AG08395 (cell line): ENCODE measurements at regions not wholly inside any gene's neighbourhood (a gene's known extent, or its start where the extent isn't known, plus 50 kb on each side); places are given as distances from the start of the nearest gene placed in this dataset.
"Not testable (repeated sequence)": the region's sequence is repeated elsewhere in the genome, so short reads cannot be mapped to it uniquely, and the experiment has no call there.

Experiments
- DNase-seq: peaks from one replicate; pipeline ENCODE4 v3.0.0; 2012; ENCODE audit warnings: mixed read lengths, low spot score

GRCh38 chr7:86008898-86009297, 634.8 kb upstream of the GRM3 start:
- no peak for DNase-seq

GRCh38 chr7:86006909-86007308, 636.8 kb upstream of the GRM3 start:
- DNase-seq = no peak

- DNase-seq = no peak
Observed at GRCh38 chr7:86002858-86003257, 640.9 kb upstream of the GRM3 start.

GRCh38 chr7:85997515-85997914, 646.2 kb upstream of the GRM3 start:
- DNase-seq = no peak

GRCh38 chr7:85995101-85995500, 648.6 kb upstream of the GRM3 start:
- DNase-seq = no peak

GRCh38 chr7:85980740-85981139, 663.0 kb upstream of the GRM3 start:
- no peak for DNase-seq

- DNase-seq = no peak
Observed at GRCh38 chr7:85974176-85974575, 669.5 kb upstream of the GRM3 start.

GRCh38 chr7:85972504-85973141, 671.1 kb upstream of the GRM3 start:
- DNase-seq = no peak

GRCh38 chr7:85954961-85955360, 688.7 kb upstream of the GRM3 start:
- no peak for DNase-seq

- DNase-seq = no peak
Observed at GRCh38 chr7:85950871-85951270, 692.8 kb upstream of the GRM3 start.

GRCh38 chr7:85950418-85950817, 693.3 kb upstream of the GRM3 start:
- no peak for DNase-seq

- no peak for DNase-seq
Observed at GRCh38 chr7:85947767-85948166, 695.9 kb upstream of the GRM3 start.

GRCh38 chr7:85940798-85941197, 702.9 kb upstream of the GRM3 start:
- DNase-seq = no peak

- DNase-seq = no peak
Observed at GRCh38 chr7:85931919-85932318, 711.8 kb upstream of the GRM3 start.

GRCh38 chr7:85928500-85928899, 715.2 kb upstream of the GRM3 start:
- DNase-seq = no peak

- DNase-seq = no peak
Observed at GRCh38 chr7:85927226-85927625, 716.5 kb upstream of the GRM3 start.

GRCh38 chr7:85924062-85924461, 719.6 kb upstream of the GRM3 start:
- no peak for DNase-seq

- no peak for DNase-seq
Observed at GRCh38 chr7:85916016-85916415, 727.7 kb upstream of the GRM3 start.

- no peak for DNase-seq
Observed at GRCh38 chr7:85914437-85914836, 727.6 kb upstream of the SEMA3D start.

- no peak for DNase-seq
Observed at GRCh38 chr7:85908051-85908450, 721.2 kb upstream of the SEMA3D start.

GRCh38 chr7:85897967-85898366, 711.1 kb upstream of the SEMA3D start:
- no peak for DNase-seq

GRCh38 chr7:85896531-85896930, 709.7 kb upstream of the SEMA3D start:
- no peak for DNase-seq

GRCh38 chr7:85895835-85896234, 709.0 kb upstream of the SEMA3D start:
- no peak for DNase-seq

- not testable (repeated sequence) for DNase-seq
Observed at GRCh38 chr7:85891900-85892299, 705.0 kb upstream of the SEMA3D start.
